Liver (tissue), 8 donors: ENCODE measurements at regions not wholly inside any gene's neighbourhood (a gene's known extent, or its start where the extent isn't known, plus 50 kb on each side); places are given as distances from the start of the nearest gene placed in this dataset.

Experiments used
- DNase-seq: peaks from one replicate; pipeline ENCODE4 v3.0.0-alpha.2; 2017; ENCODE audit warnings: low spot score
- H3K27ac ChIP-seq, 2 donors: one replicate each; pipeline ENCODE4 v1.7.0; 2013; ENCODE audit warnings: inconsistent platforms in 2 of 2, low read length in 2 of 2, control low read depth in 1 of 2, low read depth in 1 of 2, mild to moderate bottlenecking in 1 of 2
- H3K27me3 ChIP-seq, 4 donors: one replicate each; pipeline versions ENCODE4 v1.6.1 to v1.7.0; 2013; ENCODE audit warnings: low read length in 3 of 4, inconsistent platforms in 1 of 4, mild to moderate bottlenecking in 1 of 4, moderate library complexity in 1 of 4; ENCODE audit not compliant: control insufficient read depth in 4 of 4, insufficient read depth in 4 of 4
- H3K36me3 ChIP-seq, 4 donors: one replicate each; pipeline versions ENCODE4 v1.6.1 to v1.7.0; 2013; ENCODE audit warnings: low read length in 3 of 4, mild to moderate bottlenecking in 3 of 4, low read depth in 1 of 4, moderate library complexity in 1 of 4; ENCODE audit not compliant: control insufficient read depth in 4 of 4, insufficient read depth in 3 of 4
- H3K4me1 ChIP-seq, 4 donors: one replicate each; pipeline versions ENCODE4 v1.6.1 to v1.7.0; 2013; ENCODE audit warnings: low read length in 3 of 4, mild to moderate bottlenecking in 3 of 4, moderate library complexity in 1 of 4; ENCODE audit not compliant: control insufficient read depth in 4 of 4, insufficient read depth in 4 of 4
- H3K4me3 ChIP-seq, 3 donors: one replicate each; pipeline versions ENCODE4 v1.6.1 to v1.7.0; 2013; ENCODE audit warnings: low read length in 3 of 3, control low read depth in 1 of 3, low read depth in 1 of 3, mild to moderate bottlenecking in 1 of 3
- H3K9ac ChIP-seq, 2 donors: one replicate each; pipeline ENCODE4 v1.7.0; 2013; ENCODE audit warnings: low read length in 2 of 2, mild to moderate bottlenecking in 2 of 2, moderate library complexity in 2 of 2, control low read depth in 1 of 2, low read depth in 1 of 2
- H3K9me3 ChIP-seq, 4 donors: one replicate each; pipeline versions ENCODE4 v1.6.1 to v1.7.0; 2013; ENCODE audit warnings: low read length in 3 of 4; ENCODE audit not compliant: control insufficient read depth in 4 of 4
- CTCF ChIP-seq: fragments of 150-350 bp; IDR thresholded peaks from 2 replicates; pipeline ENCODE4 v1.5.1; 2017; ENCODE audit warnings: improper control_type of control experiment, low read depth, low read length; ENCODE audit not compliant: missing input control
- EGR1 ChIP-seq, 2 donors: IDR thresholded peaks; 2 replicates each; pipeline ENCODE4 v1.6.1; 2016 to 2018; ENCODE audit warnings: antibody characterized with exemption in 2 of 2, low read depth in 2 of 2
- FOXA1 ChIP-seq: IDR thresholded peaks from 2 replicates; pipeline ENCODE4 v1.6.1; 2016; ENCODE audit warnings: antibody characterized with exemption
- FOXA2 ChIP-seq: IDR thresholded peaks from 2 replicates; pipeline ENCODE4 v1.6.1; 2016; ENCODE audit warnings: antibody characterized with exemption
- GABPA ChIP-seq, 2 donors: IDR thresholded peaks in 1 of 2; conservative IDR thresholded peaks in 1 of 2; 2 replicates each; pipeline ENCODE4 v1.6.1; 2016; ENCODE audit warnings: antibody characterized with exemption in 2 of 2, mild to moderate bottlenecking in 1 of 2, moderate library complexity in 1 of 2
- HNF4A ChIP-seq, 2 donors: conservative IDR thresholded peaks; 2 replicates each; pipeline ENCODE4 v1.6.1; 2016; ENCODE audit warnings: antibody characterized with exemption in 2 of 2, mild to moderate bottlenecking in 2 of 2
- HNF4G ChIP-seq: IDR thresholded peaks from 2 replicates; pipeline ENCODE4 v1.6.1; 2016; ENCODE audit warnings: antibody characterized with exemption
- JUND ChIP-seq, 2 donors: IDR thresholded peaks; 2 replicates each; pipeline ENCODE4 v1.6.1; 2016; ENCODE audit warnings: antibody characterized with exemption in 2 of 2
- NR2F2 ChIP-seq: IDR thresholded peaks from 2 replicates; pipeline ENCODE4 v1.6.1; 2016; ENCODE audit warnings: antibody characterized with exemption
- RAD21 ChIP-seq, 2 donors: IDR thresholded peaks; 2 replicates each; pipeline ENCODE4 v1.6.1; 2016; ENCODE audit warnings: antibody characterized with exemption in 2 of 2, mild to moderate bottlenecking in 2 of 2
- RXRA ChIP-seq, 2 donors: IDR thresholded peaks; 2 replicates each; pipeline ENCODE4 v1.6.1; 2017 to 2018; ENCODE audit warnings: antibody characterized with exemption in 2 of 2, mild to moderate bottlenecking in 1 of 2
- TAF1 ChIP-seq: conservative IDR thresholded peaks from 2 replicates; pipeline ENCODE4 v1.6.1; 2016; ENCODE audit warnings: antibody characterized with exemption, mild to moderate bottlenecking
- ZBTB33 ChIP-seq: IDR thresholded peaks from 2 replicates; pipeline ENCODE4 v1.6.1; 2016; ENCODE audit warnings: antibody characterized with exemption
- WGBS: extraction: QIAGEN DNeasy Blood & Tissue Kit; methylation state at CpG from one replicate; pipeline ENCODE4 v1.1.7; 2013; 5-methylcytosine and 5-hydroxymethylcytosine counted together
- TF ChIP-seq, protein P1 (sequence below): IDR thresholded peaks from 2 replicates; pipeline ENCODE4 v1.6.1; 2016; ENCODE audit warnings: antibody characterized with exemption
- TF ChIP-seq, protein P2 (sequence below): IDR thresholded peaks from 2 replicates; pipeline ENCODE4 v1.6.1; 2016; ENCODE audit warnings: antibody characterized with exemption
- TF ChIP-seq, protein P3 (sequence below): IDR thresholded peaks from 2 replicates; pipeline ENCODE4 v1.6.1; 2016; ENCODE audit warnings: antibody characterized with exemption, mild to moderate bottlenecking
- donor health status: healthy.
- donor health status: healthy.
- donor health status: healthy.
- donor health status: healthy.
- donor health status: healthy.

DNA sequence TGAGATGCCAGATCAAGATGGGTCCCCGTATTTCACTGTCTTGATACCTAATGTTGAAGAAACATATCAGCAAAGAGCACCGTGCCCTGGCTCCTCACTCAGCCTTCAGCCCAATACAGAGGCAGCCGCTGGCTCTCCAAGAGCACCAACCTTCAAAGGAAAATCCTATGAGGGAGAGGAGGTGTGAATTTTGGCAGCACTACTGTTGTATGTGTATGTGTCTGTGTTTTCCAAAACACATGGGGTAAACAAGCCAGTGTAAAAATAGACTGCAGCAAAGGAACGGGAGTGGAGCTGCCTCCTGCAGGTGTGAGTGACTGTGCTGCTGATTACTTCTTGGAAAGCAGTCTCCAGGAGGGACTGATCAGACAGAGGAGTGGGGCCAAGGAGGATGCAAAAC, 194.0 kb upstream of the CDH5 start:
- no peak overlapping the region for H3K9ac ChIP-seq
- TF ChIP-seq EGR1 (IDR thresholded peaks at IDR 0.05; ENCODE audit: low read depth in 2 of 2), result no peak
- TF ChIP-seq, protein P1, sequence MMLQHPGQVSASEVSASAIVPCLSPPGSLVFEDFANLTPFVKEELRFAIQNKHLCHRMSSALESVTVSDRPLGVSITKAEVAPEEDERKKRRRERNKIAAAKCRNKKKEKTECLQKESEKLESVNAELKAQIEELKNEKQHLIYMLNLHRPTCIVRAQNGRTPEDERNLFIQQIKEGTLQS, result no peak
- no peak for TF ChIP-seq ZBTB33
- no peak for TF ChIP-seq GABPA (IDR thresholded peaks at IDR 0.05 in 1 of 2, conservative IDR thresholded peaks at IDR 0.05 in 1 of 2)
- TF ChIP-seq RXRA (IDR thresholded peaks at IDR 0.05), result no peak
- no peak for TF ChIP-seq FOXA2
- no peak for TF ChIP-seq RAD21 (IDR thresholded peaks at IDR 0.05)
- TF ChIP-seq HNF4G, result no peak
- TF ChIP-seq HNF4A (conservative IDR thresholded peaks at IDR 0.05), result no peak
- no peak for TF ChIP-seq TAF1
- TF ChIP-seq CTCF, result no peak
- TF ChIP-seq, protein P2, sequence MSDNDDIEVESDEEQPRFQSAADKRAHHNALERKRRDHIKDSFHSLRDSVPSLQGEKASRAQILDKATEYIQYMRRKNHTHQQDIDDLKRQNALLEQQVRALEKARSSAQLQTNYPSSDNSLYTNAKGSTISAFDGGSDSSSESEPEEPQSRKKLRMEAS, result no peak
- TF ChIP-seq, protein P3, sequence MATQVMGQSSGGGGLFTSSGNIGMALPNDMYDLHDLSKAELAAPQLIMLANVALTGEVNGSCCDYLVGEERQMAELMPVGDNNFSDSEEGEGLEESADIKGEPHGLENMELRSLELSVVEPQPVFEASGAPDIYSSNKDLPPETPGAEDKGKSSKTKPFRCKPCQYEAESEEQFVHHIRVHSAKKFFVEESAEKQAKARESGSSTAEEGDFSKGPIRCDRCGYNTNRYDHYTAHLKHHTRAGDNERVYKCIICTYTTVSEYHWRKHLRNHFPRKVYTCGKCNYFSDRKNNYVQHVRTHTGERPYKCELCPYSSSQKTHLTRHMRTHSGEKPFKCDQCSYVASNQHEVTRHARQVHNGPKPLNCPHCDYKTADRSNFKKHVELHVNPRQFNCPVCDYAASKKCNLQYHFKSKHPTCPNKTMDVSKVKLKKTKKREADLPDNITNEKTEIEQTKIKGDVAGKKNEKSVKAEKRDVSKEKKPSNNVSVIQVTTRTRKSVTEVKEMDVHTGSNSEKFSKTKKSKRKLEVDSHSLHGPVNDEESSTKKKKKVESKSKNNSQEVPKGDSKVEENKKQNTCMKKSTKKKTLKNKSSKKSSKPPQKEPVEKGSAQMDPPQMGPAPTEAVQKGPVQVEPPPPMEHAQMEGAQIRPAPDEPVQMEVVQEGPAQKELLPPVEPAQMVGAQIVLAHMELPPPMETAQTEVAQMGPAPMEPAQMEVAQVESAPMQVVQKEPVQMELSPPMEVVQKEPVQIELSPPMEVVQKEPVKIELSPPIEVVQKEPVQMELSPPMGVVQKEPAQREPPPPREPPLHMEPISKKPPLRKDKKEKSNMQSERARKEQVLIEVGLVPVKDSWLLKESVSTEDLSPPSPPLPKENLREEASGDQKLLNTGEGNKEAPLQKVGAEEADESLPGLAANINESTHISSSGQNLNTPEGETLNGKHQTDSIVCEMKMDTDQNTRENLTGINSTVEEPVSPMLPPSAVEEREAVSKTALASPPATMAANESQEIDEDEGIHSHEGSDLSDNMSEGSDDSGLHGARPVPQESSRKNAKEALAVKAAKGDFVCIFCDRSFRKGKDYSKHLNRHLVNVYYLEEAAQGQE, result no peak
- no peak for TF ChIP-seq FOXA1
- no peak for TF ChIP-seq NR2F2
- H3K27ac ChIP-seq, result no peak overlapping the region
- no peaks in the 10 kb centered on the region for H3K36me3 ChIP-seq
- H3K4me3 ChIP-seq, result no peak overlapping the region
- no peaks in the 10 kb centered on the region for H3K4me1 ChIP-seq
- DNase-seq, result no peak
- no peaks in the 10 kb centered on the region for H3K27me3 ChIP-seq
- whole genome bisulfite sequencing, result 76% methylated on average over 4 of the region's 4 CpGs
- no peaks in the 10 kb centered on the region for H3K9me3 ChIP-seq

GRCh38 chr16:66171578-66171977, 194.9 kb upstream of the CDH5 start:
- WGBS, result 78% methylated on average over 3 of the region's 3 CpGs
- H3K4me1 ChIP-seq, result no peaks in the 10 kb centered on the region
- DNase-seq, result no peak
- TF ChIP-seq ZBTB33, result no peak
- TF ChIP-seq, protein P2, result no peak
- TF ChIP-seq JUND (IDR thresholded peaks at IDR 0.05), result no peak
- TF ChIP-seq, protein P3, result no peak
- TF ChIP-seq GABPA (IDR thresholded peaks at IDR 0.05 in 1 of 2, conservative IDR thresholded peaks at IDR 0.05 in 1 of 2), result no peak

More at GRCh38 chr16:66171578-66171977, 194.9 kb upstream of the CDH5 start:
- Histone ChIP-seq H3K4me3 (no peak overlapping the region), H3K9me3 (no peaks in the 10 kb centered on the region), H3K27ac (no peak overlapping the region), H3K9ac (no peak overlapping the region), H3K36me3 (no peaks in the 10 kb centered on the region), H3K27me3 (no peaks in the 10 kb centered on the region)
